ENCODE measurements at regions not wholly inside any gene's neighbourhood (a gene's known extent, or its start where the extent isn't known, plus 50 kb on each side); places are given as distances from the start of the nearest gene placed in this dataset.

GRCh38 chr18:11500153-11501122 lies 109.0 kb upstream of the SLC35G4 start:
- TF ChIP-seq CTCF (IDR thresholded peaks at IDR 0.05; ENCODE audit: insufficient read depth, low read depth, low read length, missing control alignments), result no peak
- no peak overlapping the region for H3K4me3 ChIP-seq (ENCODE audit: low read depth, low read length)
- DNase-seq (ENCODE audit: low read depth), result peak; percentile 89

- DNase-seq (ENCODE audit: low read depth), result no peak
- no peak for TF ChIP-seq CTCF (IDR thresholded peaks at IDR 0.05; ENCODE audit: insufficient read depth, low read depth, low read length, missing control alignments)
- H3K4me3 ChIP-seq (ENCODE audit: low read depth, low read length), result no peak overlapping the region
Observed at GRCh38 chr18:11498821-11499220, 110.6 kb upstream of the SLC35G4 start.

GRCh38 chr18:11497585-11497984 lies 111.8 kb upstream of the SLC35G4 start:
- TF ChIP-seq CTCF (IDR thresholded peaks at IDR 0.05; ENCODE audit: insufficient read depth, low read depth, low read length, missing control alignments), result no peak
- no peak for DNase-seq (ENCODE audit: low read depth)
- H3K4me3 ChIP-seq (ENCODE audit: low read depth, low read length), result no peak overlapping the region

- no peak for TF ChIP-seq CTCF (IDR thresholded peaks at IDR 0.05; ENCODE audit: insufficient read depth, low read depth, low read length, missing control alignments)
- peak; percentile 69 for DNase-seq (ENCODE audit: low read depth)
- H3K4me3 ChIP-seq (ENCODE audit: low read depth, low read length), result no peak overlapping the region
Observed at GRCh38 chr18:11496526-11497172, 112.7 kb upstream of the SLC35G4 start.

- no peak for DNase-seq (ENCODE audit: low read depth)
- H3K4me3 ChIP-seq (ENCODE audit: low read depth, low read length), result no peak overlapping the region
- no peak for TF ChIP-seq CTCF (IDR thresholded peaks at IDR 0.05; ENCODE audit: insufficient read depth, low read depth, low read length, missing control alignments)
Observed at GRCh38 chr18:11495441-11495840, 114.0 kb upstream of the SLC35G4 start.

- no peak for TF ChIP-seq CTCF (IDR thresholded peaks at IDR 0.05; ENCODE audit: insufficient read depth, low read depth, low read length, missing control alignments)
- H3K4me3 ChIP-seq (ENCODE audit: low read depth, low read length), result no peak overlapping the region
- DNase-seq (ENCODE audit: low read depth), result no peak
Observed at GRCh38 chr18:11494107-11494506, 115.3 kb upstream of the SLC35G4 start.
